ENCODE measurements at regions not wholly inside any gene's neighbourhood (a gene's known extent, or its start where the extent isn't known, plus 50 kb on each side); places are given as distances from the start of the nearest gene placed in this dataset.
"Not testable (repeated sequence)": the region's sequence is repeated elsewhere in the genome, so short reads cannot be mapped to it uniquely, and the experiment has no call there.

GRCh38 chr9:26516773-26517343 lies 375.7 kb downstream of the CAAP1 start:
- peaks cover 5% of the 10 kb centered on the region for H3K9me3 Mint-ChIP-seq
- CTCF ChIA-PET: no interaction called here
- no peak for DNase-seq
- no peak overlapping the region for H3K4me3 Mint-ChIP-seq
- POLR2A ChIA-PET: no interaction called here
- H3K36me3 Mint-ChIP-seq (ENCODE audit: low read depth): no peaks in the 10 kb centered on the region
- H3K27ac Mint-ChIP-seq: no peak overlapping the region
- H3K4me1 Mint-ChIP-seq: no peaks in the 10 kb centered on the region
- H3K27me3 Mint-ChIP-seq: no peaks in the 10 kb centered on the region

- Mint-ChIP-seq H3K9me3 (peaks cover 5% of the 10 kb centered on the region), H3K27ac (no peak overlapping the region), H3K4me1 (no peaks in the 10 kb centered on the region), H3K36me3 (ENCODE audit: low read depth) (no peaks in the 10 kb centered on the region), H3K4me3 (no peak overlapping the region), H3K27me3 (no peaks in the 10 kb centered on the region)
- CTCF ChIA-PET: no interaction called here
- POLR2A ChIA-PET: no interaction called here
- no peak for DNase-seq
Observed at GRCh38 chr9:26513730-26514129, 378.9 kb downstream of the CAAP1 start.

GRCh38 chr9:26510137-26510536 lies 382.5 kb downstream of the CAAP1 start:
- Mint-ChIP-seq H3K36me3 (ENCODE audit: low read depth) (no peaks in the 10 kb centered on the region), H3K9me3 (peaks cover 5% of the 10 kb centered on the region), H3K27me3 (no peaks in the 10 kb centered on the region), H3K4me1 (no peaks in the 10 kb centered on the region), H3K4me3 (no peak overlapping the region), H3K27ac (no peak overlapping the region)
- POLR2A ChIA-PET: no interaction called here
- DNase-seq: no peak
- CTCF ChIA-PET: no interaction called here

GRCh38 chr9:26508897-26509296 lies 383.7 kb downstream of the CAAP1 start:
- CTCF ChIA-PET: no interaction called here
- Mint-ChIP-seq H3K4me1 (no peaks in the 10 kb centered on the region), H3K27me3 (no peaks in the 10 kb centered on the region), H3K4me3 (no peak overlapping the region), H3K27ac (no peak overlapping the region), H3K9me3 (no peaks in the 10 kb centered on the region), H3K36me3 (ENCODE audit: low read depth) (no peaks in the 10 kb centered on the region)
- POLR2A ChIA-PET: no interaction called here
- no peak for DNase-seq

- no peak overlapping the region for H3K4me3 Mint-ChIP-seq
- H3K27me3 Mint-ChIP-seq: no peaks in the 10 kb centered on the region
- ChIA-PET CTCF (no interaction called here), POLR2A (no interaction called here)
- DNase-seq: no peak
- H3K36me3 Mint-ChIP-seq (ENCODE audit: low read depth): no peaks in the 10 kb centered on the region
- no peaks in the 10 kb centered on the region for H3K9me3 Mint-ChIP-seq
- H3K27ac Mint-ChIP-seq: no peak overlapping the region
- no peaks in the 10 kb centered on the region for H3K4me1 Mint-ChIP-seq
Observed at GRCh38 chr9:26504057-26504456, 388.5 kb downstream of the CAAP1 start.

- no peaks in the 10 kb centered on the region for H3K36me3 Mint-ChIP-seq (ENCODE audit: low read depth)
- no peak for DNase-seq
- no peak overlapping the region for H3K27ac Mint-ChIP-seq
- CTCF ChIA-PET: no interaction called here
- no peak overlapping the region for H3K4me3 Mint-ChIP-seq
- H3K27me3 Mint-ChIP-seq: no peaks in the 10 kb centered on the region
- peaks cover 2% of the 10 kb centered on the region for H3K9me3 Mint-ChIP-seq
- H3K4me1 Mint-ChIP-seq: no peaks in the 10 kb centered on the region
- POLR2A ChIA-PET: no interaction called here
Observed at GRCh38 chr9:26502311-26502710, 390.3 kb downstream of the CAAP1 start.

GRCh38 chr9:26500471-26500870 lies 392.1 kb downstream of the CAAP1 start:
- CTCF ChIA-PET: no interaction called here
- POLR2A ChIA-PET: no interaction called here
- Mint-ChIP-seq H3K4me1 (no peaks in the 10 kb centered on the region), H3K36me3 (ENCODE audit: low read depth) (no peaks in the 10 kb centered on the region), H3K4me3 (no peak overlapping the region), H3K27ac (no peak overlapping the region), H3K27me3 (no peaks in the 10 kb centered on the region), H3K9me3 (peaks cover 2% of the 10 kb centered on the region)
- DNase-seq: no peak

- H3K36me3 Mint-ChIP-seq (ENCODE audit: low read depth); H3K27me3 Mint-ChIP-seq; POLR2A ChIA-PET; DNase-seq; CTCF ChIA-PET; H3K27ac Mint-ChIP-seq; H3K4me1 Mint-ChIP-seq; H3K4me3 Mint-ChIP-seq: not testable (repeated sequence)
- H3K9me3 Mint-ChIP-seq: peaks cover 13% of the 10 kb centered on the region
Observed at GRCh38 chr9:26492608-26493521, 399.7 kb downstream of the CAAP1 start.

- CTCF ChIA-PET; H3K27ac Mint-ChIP-seq; H3K27me3 Mint-ChIP-seq; H3K4me3 Mint-ChIP-seq; H3K36me3 Mint-ChIP-seq (ENCODE audit: low read depth); DNase-seq; H3K4me1 Mint-ChIP-seq; POLR2A ChIA-PET: not testable (repeated sequence)
- peaks cover 13% of the 10 kb centered on the region for H3K9me3 Mint-ChIP-seq
Observed at GRCh38 chr9:26491922-26492607, 400.5 kb downstream of the CAAP1 start.

- no peaks in the 10 kb centered on the region for H3K4me1 Mint-ChIP-seq
- peaks cover 7% of the 10 kb centered on the region for H3K9me3 Mint-ChIP-seq
- H3K4me3 Mint-ChIP-seq: no peak overlapping the region
- no peak for DNase-seq
- H3K27ac Mint-ChIP-seq: no peak overlapping the region
- CTCF ChIA-PET: no interaction called here
- H3K36me3 Mint-ChIP-seq (ENCODE audit: low read depth): no peaks in the 10 kb centered on the region
- H3K27me3 Mint-ChIP-seq: no peaks in the 10 kb centered on the region
- POLR2A ChIA-PET: no interaction called here
Observed at GRCh38 chr9:26483991-26484390, 408.6 kb downstream of the CAAP1 start.

GRCh38 chr9:26477963-26478362 lies 414.6 kb downstream of the CAAP1 start:
- no peak for DNase-seq
- Mint-ChIP-seq H3K27ac (no peak overlapping the region), H3K4me1 (no peaks in the 10 kb centered on the region), H3K4me3 (no peak overlapping the region), H3K9me3 (peaks cover 14% of the 10 kb centered on the region), H3K27me3 (no peaks in the 10 kb centered on the region), H3K36me3 (ENCODE audit: low read depth) (no peaks in the 10 kb centered on the region)
- CTCF ChIA-PET: no interaction called here
- POLR2A ChIA-PET: no interaction called here

- DNase-seq: no peak
- no peaks in the 10 kb centered on the region for H3K27me3 Mint-ChIP-seq
- CTCF ChIA-PET: no interaction called here
- POLR2A ChIA-PET: no interaction called here
- no peak overlapping the region for H3K4me3 Mint-ChIP-seq
- H3K4me1 Mint-ChIP-seq: no peaks in the 10 kb centered on the region
- no peaks in the 10 kb centered on the region for H3K36me3 Mint-ChIP-seq (ENCODE audit: low read depth)
- peaks cover 10% of the 10 kb centered on the region for H3K9me3 Mint-ChIP-seq
- no peak overlapping the region for H3K27ac Mint-ChIP-seq
Observed at GRCh38 chr9:26471261-26471660, 421.3 kb downstream of the CAAP1 start.

GRCh38 chr9:26470284-26470683 lies 422.3 kb downstream of the CAAP1 start:
- ChIA-PET CTCF (no interaction called here), POLR2A (no interaction called here)
- no peak overlapping the region for H3K4me3 Mint-ChIP-seq
- no peaks in the 10 kb centered on the region for H3K27me3 Mint-ChIP-seq
- H3K36me3 Mint-ChIP-seq (ENCODE audit: low read depth): no peaks in the 10 kb centered on the region
- H3K27ac Mint-ChIP-seq: no peak overlapping the region
- H3K4me1 Mint-ChIP-seq: no peaks in the 10 kb centered on the region
- no peak for DNase-seq
- peaks cover 10% of the 10 kb centered on the region for H3K9me3 Mint-ChIP-seq

- Mint-ChIP-seq H3K27ac (no peak overlapping the region), H3K9me3 (peaks cover 4% of the 10 kb centered on the region), H3K27me3 (no peaks in the 10 kb centered on the region), H3K36me3 (ENCODE audit: low read depth) (no peaks in the 10 kb centered on the region), H3K4me1 (no peaks in the 10 kb centered on the region), H3K4me3 (no peak overlapping the region)
- DNase-seq: no peak
- CTCF ChIA-PET: no interaction called here
- POLR2A ChIA-PET: no interaction called here
Observed at GRCh38 chr9:26463837-26464236, 428.8 kb downstream of the CAAP1 start.

Data from activated CD4-positive, alpha-beta memory T cell treated with anti-CD3 and anti-CD28 coated beads, Interleukin-2, amount 10 ng/mL, durations not matched to agents 7 days and 5 days (primary cell).